Kidney (tissue), 13 donors: ENCODE measurements at regions not wholly inside any gene's neighbourhood (a gene's known extent, or its start where the extent isn't known, plus 50 kb on each side); places are given as distances from the start of the nearest gene placed in this dataset.
"Not testable (repeated sequence)": the region's sequence is repeated elsewhere in the genome, so short reads cannot be mapped to it uniquely, and the experiment has no call there.

Experiments used
- DNase-seq, 5 donors: peaks; one replicate each; pipeline ENCODE4 v3.0.0-alpha.2; 2013 to 2020
- FAIRE-seq: peaks from 2 replicates; lab custom pipeline; 2012; peaks lifted over from hg19 to GRCh38; lab: Jason Lieb, UNC
- H3K27ac ChIP-seq, 2 donors: one replicate each; pipeline ENCODE4 v1.7.0; 2013; ENCODE audit warnings: low read depth in 2 of 2, low read length in 2 of 2, inconsistent platforms in 1 of 2
- H3K27me3 ChIP-seq: one replicate; pipeline ENCODE4 v1.7.1; 2013; ENCODE audit warnings: low read length, inconsistent platforms; ENCODE audit not compliant: control insufficient read depth, insufficient read depth
- H3K36me3 ChIP-seq, 3 donors: one replicate each; pipeline versions ENCODE4 v1.7.0 to v1.7.1; 2013; ENCODE audit warnings: low read length in 3 of 3, control low read depth in 1 of 3, inconsistent platforms in 1 of 3; ENCODE audit not compliant: insufficient read depth in 3 of 3, control insufficient read depth in 2 of 3
- H3K4me1 ChIP-seq, 3 donors: one replicate each; pipeline versions ENCODE4 v1.7.0 to v1.7.1; 2013; ENCODE audit warnings: low read length in 3 of 3, inconsistent platforms in 1 of 3, low read depth in 1 of 3; ENCODE audit not compliant: control insufficient read depth in 2 of 3, insufficient read depth in 2 of 3
- H3K4me3 ChIP-seq, 3 donors: one replicate each; pipeline versions ENCODE4 v1.7.0 to v1.8.1; 2013; ENCODE audit warnings: low read length in 3 of 3, control low read depth in 1 of 3, inconsistent platforms in 1 of 3
- H3K9ac ChIP-seq, 3 donors: one replicate each; pipeline versions ENCODE4 v1.7.0 to v1.7.1; 2013; ENCODE audit warnings: low read length in 3 of 3, control low read depth in 1 of 3, inconsistent platforms in 1 of 3
- H3K9me3 ChIP-seq, 3 donors: one replicate each; pipeline versions ENCODE4 v1.7.0 to v1.7.1; 2013; ENCODE audit warnings: low read length in 3 of 3, control low read depth in 1 of 3, inconsistent platforms in 1 of 3; ENCODE audit not compliant: control insufficient read depth in 2 of 3, insufficient read depth in 1 of 3
- intact Hi-C: fragments of 100-400 bp; cut with DNase I; formaldehyde crosslinking; loops from one replicate; pipeline ENCODE4 v1.11.1; 2022
- TF ChIP-seq, protein P1 (sequence below): IDR thresholded peaks from 3 replicates; pipeline ENCODE4 v1.5.1; 2012; ENCODE audit warnings: mild to moderate bottlenecking, moderate library complexity, borderline replicate concordance; ENCODE audit not compliant: insufficient read depth; ENCODE audit errors: extremely low read depth
- donor health status: control.
- donor health status: control.
- donor health status: control.
- donor health status: control.
- donor health status: control.
- donor health status: DM: yes; HTN: yes; CAD: no.
- donor health status: Normal renal cell carcinoma (clear cell type).

DNA sequence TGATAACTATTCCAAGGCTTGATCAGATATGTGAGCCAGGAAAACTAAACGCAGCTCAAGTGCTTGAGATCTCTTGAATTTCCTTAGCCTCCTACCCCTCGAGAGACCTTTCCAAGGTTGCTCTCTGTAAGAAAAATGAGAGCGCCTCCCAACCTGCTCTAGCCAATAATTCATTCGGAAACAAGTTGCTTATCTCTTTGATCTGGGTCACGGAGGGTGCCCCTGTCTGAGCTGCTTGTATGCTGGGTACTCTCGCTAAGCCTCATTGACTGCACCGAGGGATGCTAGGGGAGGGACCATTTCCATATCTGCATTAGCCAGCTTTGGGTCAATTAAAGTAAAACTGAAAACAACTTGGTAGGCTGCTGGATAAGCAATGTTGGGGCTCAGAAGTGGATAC is 70.1 kb upstream of the SHISA6 start:
- no peak for FAIRE-seq
- H3K36me3 ChIP-seq = no peaks in the 10 kb centered on the region
- TF ChIP-seq, protein P1, sequence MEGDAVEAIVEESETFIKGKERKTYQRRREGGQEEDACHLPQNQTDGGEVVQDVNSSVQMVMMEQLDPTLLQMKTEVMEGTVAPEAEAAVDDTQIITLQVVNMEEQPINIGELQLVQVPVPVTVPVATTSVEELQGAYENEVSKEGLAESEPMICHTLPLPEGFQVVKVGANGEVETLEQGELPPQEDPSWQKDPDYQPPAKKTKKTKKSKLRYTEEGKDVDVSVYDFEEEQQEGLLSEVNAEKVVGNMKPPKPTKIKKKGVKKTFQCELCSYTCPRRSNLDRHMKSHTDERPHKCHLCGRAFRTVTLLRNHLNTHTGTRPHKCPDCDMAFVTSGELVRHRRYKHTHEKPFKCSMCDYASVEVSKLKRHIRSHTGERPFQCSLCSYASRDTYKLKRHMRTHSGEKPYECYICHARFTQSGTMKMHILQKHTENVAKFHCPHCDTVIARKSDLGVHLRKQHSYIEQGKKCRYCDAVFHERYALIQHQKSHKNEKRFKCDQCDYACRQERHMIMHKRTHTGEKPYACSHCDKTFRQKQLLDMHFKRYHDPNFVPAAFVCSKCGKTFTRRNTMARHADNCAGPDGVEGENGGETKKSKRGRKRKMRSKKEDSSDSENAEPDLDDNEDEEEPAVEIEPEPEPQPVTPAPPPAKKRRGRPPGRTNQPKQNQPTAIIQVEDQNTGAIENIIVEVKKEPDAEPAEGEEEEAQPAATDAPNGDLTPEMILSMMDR = no peak
- H3K9ac ChIP-seq = no peak overlapping the region
- peak in 4 of 5 donors; percentile 62 to 90 (median 80) for DNase-seq
- intact Hi-C loops = no loop called here
- no peaks in the 10 kb centered on the region for H3K27me3 ChIP-seq
- H3K9me3 ChIP-seq = no peaks in the 10 kb centered on the region
- H3K27ac ChIP-seq = no peak overlapping the region
- H3K4me1 ChIP-seq = no peaks in the 10 kb centered on the region
- H3K4me3 ChIP-seq = no peak overlapping the region

DNA sequence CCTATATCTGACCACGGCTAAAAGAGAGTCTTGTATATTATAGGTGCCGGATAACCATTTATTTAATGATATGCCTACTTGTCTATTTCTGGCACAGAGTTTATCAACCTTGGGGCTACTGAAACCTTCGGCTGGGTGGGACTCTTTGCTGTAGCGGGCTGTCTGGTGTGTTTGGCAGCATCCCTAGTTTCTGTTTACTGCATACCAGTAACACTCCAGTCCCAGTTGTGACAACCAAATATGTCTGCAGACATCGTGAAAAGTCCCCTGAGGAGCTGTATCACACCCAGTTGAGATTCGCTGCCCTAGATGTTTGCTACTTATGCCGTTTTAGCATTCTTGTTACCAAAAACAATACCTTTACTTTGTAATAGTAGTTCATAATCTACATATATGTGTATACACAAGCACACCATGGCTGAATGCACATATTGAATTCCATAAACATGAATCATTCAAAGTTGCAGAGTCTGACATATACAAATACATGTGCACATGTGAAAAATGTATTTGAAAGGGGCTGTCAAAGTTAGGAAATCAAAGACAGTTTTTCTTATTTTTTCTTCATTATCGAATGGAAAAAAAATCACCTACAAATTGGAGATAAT is 89.1 kb upstream of the SHISA6 start:
- Histone ChIP-seq H3K36me3 (no peaks in the 10 kb centered on the region), H3K4me3 (no peak overlapping the region), H3K9me3 (no peaks in the 10 kb centered on the region), H3K4me1 (no peaks in the 10 kb centered on the region), H3K9ac (no peak overlapping the region), H3K27me3 (no peaks in the 10 kb centered on the region), H3K27ac (no peak overlapping the region)
- DNase-seq (no peak), FAIRE-seq (no peak)
- TF ChIP-seq, protein P1 = no peak
- intact Hi-C loops = no loop called here

DNA sequence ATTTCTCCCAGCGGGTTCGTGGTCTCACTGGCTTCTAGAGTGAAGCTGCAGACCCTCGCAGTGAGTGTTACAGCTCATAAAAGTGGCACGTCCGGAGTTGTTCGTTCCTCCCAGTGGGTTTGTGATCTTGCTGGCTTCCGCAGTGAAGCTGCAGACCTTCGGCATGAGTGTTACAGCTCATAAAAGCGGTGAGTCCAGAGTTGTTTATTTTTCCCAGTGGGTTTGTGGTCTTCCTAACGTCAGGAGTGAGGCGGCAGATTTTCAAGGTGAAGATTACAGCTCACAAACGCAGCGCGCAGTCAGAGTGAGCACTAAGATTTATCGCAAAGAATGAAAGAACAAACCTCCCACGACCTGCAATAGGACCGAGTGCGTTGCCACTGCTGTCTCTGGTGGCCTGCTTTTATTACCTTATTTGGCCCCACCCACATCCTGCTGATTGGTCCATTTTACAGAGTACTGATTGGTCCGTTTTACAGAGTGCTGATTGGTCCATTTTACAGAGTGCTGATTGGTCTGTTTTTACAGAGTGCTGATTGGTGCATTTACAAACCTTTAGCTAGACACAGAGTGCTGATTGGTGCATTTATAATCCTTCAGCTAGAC is 90.0 kb upstream of the SHISA6 start:
- H3K9ac ChIP-seq, FAIRE-seq, H3K36me3 ChIP-seq, H3K4me1 ChIP-seq, H3K27ac ChIP-seq, H3K9me3 ChIP-seq, H3K27me3 ChIP-seq, intact Hi-C loops, H3K4me3 ChIP-seq: not testable (repeated sequence)
- peak in 4 of 5 donors; percentile 41 to 72 (median 52) for DNase-seq

DNA sequence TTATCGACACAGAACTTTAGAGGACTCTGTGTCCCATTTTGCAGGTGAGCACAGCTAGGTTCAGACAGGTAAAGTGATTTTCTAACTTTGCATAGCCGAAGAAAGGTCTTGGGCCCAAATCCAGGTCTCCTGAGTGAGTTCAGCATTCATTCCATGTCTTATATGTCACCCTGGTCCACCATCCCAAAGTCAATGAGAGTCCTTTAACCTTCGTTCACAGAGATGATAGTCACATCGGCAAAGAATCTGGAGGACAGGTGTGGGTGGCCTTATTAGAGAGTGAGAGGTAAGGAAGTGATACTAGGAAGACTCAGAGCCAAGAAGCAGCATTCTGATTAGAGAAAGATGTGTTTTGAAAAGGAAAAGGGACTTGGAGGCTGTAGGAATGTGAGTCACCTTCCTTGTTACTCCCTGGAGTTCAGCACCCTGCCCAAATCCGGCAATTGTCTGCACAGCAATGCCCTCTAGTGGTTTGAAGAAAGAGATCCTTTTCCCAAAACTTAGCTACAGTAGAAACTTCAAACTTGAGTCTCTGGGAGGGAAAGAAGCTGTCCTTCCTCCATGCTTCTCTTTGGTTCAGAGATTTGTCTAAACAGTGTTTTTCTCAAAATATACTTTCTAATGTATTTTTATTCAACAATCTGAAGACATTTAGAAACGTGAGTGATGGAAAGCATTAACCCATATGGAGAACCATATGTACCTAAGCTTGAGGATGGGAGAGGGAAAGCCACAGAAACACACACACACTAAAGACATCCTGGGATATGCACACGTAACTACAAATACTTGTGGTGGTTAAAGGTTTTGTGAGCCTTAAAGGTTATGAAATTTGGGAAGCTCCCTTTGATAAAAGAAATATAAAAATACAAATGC is 96.4 kb upstream of the SHISA6 start:
- intact Hi-C loops = no loop called here
- no peaks in the 10 kb centered on the region for H3K36me3 ChIP-seq
- H3K27ac ChIP-seq = no peak overlapping the region
- FAIRE-seq (no peak), DNase-seq (peak in 4 of 5 donors; percentile 43 to 80 (median 60))
- no peaks in the 10 kb centered on the region for H3K4me1 ChIP-seq
- H3K27me3 ChIP-seq = no peaks in the 10 kb centered on the region
- H3K4me3 ChIP-seq = no peak overlapping the region
- TF ChIP-seq, protein P1 = peak; percentile 61
- no peak overlapping the region for H3K9ac ChIP-seq
- no peaks in the 10 kb centered on the region for H3K9me3 ChIP-seq
